KMS-11 (cell line): ENCODE measurements at regions not wholly inside any gene's neighbourhood (a gene's known extent, or its start where the extent isn't known, plus 50 kb on each side); places are given as distances from the start of the nearest gene placed in this dataset.
"Not testable (repeated sequence)": the region's sequence is repeated elsewhere in the genome, so short reads cannot be mapped to it uniquely, and the experiment has no call there.

Experiments used
- H2AFZ ChIP-seq: fragments of 200-600 bp; sonication (generic); 2 replicates; pipeline ENCODE4 v1.6.1; 2016; ENCODE audit warnings: antibody characterized with exemption, mixed run types, low read depth
- H3K27ac ChIP-seq: fragments of 200-600 bp; sonication (generic); 2 replicates; pipeline ENCODE4 v1.6.1; 2016; ENCODE audit warnings: mild to moderate bottlenecking, mixed run types
- H3K27me3 ChIP-seq: fragments of 200-600 bp; sonication (generic); 2 replicates; pipeline ENCODE4 v1.6.1; 2017; ENCODE audit warnings: mild to moderate bottlenecking, low read depth, mixed run types, moderate library complexity; ENCODE audit not compliant: insufficient read depth
- H3K36me3 ChIP-seq: fragments of 200-600 bp; sonication (generic); 2 replicates; pipeline ENCODE4 v1.6.1; 2017; ENCODE audit warnings: mild to moderate bottlenecking, mixed run types; ENCODE audit not compliant: insufficient read depth
- H3K4me1 ChIP-seq: fragments of 200-600 bp; sonication (generic); 2 replicates; pipeline ENCODE4 v1.6.1; 2016; ENCODE audit warnings: mild to moderate bottlenecking, low read depth, mixed run types; ENCODE audit not compliant: poor library complexity, severe bottlenecking
- H3K4me2 ChIP-seq: fragments of 200-600 bp; sonication (generic); 2 replicates; pipeline ENCODE4 v1.7.0; 2016; ENCODE audit warnings: mild to moderate bottlenecking, mixed run types
- H3K4me3 ChIP-seq: fragments of 200-600 bp; sonication (generic); IDR thresholded peaks from 2 replicates; pipeline ENCODE4 v1.6.1; 2017; ENCODE audit warnings: low read depth, low read length, mixed read lengths; ENCODE audit not compliant: insufficient read depth
- H3K79me2 ChIP-seq: fragments of 200-600 bp; sonication (generic); 2 replicates; pipeline ENCODE4 v1.6.1; 2016; ENCODE audit warnings: low read depth, mixed run types; ENCODE audit not compliant: insufficient read depth
- H3K9ac ChIP-seq: fragments of 200-600 bp; sonication (generic); 2 replicates; pipeline ENCODE4 v1.6.1; 2016; ENCODE audit warnings: mild to moderate bottlenecking, mixed run types
- H4K20me1 ChIP-seq: fragments of 200-600 bp; sonication (generic); 2 replicates; pipeline ENCODE4 v1.6.1; 2016; ENCODE audit warnings: mild to moderate bottlenecking, mixed run types; ENCODE audit not compliant: insufficient read depth
- TF ChIP-seq, protein P1 (sequence below): fragments of 200-600 bp; sonication (generic); conservative IDR thresholded peaks from 2 replicates; pipeline ENCODE4 v1.6.1; 2017; ENCODE audit warnings: low read depth, mild to moderate bottlenecking, antibody characterized with exemption, low read length, moderate library complexity, mixed read lengths

GRCh38 chr10:9382533-9382866, 1328.0 kb downstream of the GATA3 start:
- H3K36me3 ChIP-seq, result no peaks in the 10 kb centered on the region
- H3K27ac ChIP-seq, result no peak overlapping the region
- H3K4me2 ChIP-seq, result no peak overlapping the region
- no peak overlapping the region for H3K9ac ChIP-seq
- TF ChIP-seq, protein P1, sequence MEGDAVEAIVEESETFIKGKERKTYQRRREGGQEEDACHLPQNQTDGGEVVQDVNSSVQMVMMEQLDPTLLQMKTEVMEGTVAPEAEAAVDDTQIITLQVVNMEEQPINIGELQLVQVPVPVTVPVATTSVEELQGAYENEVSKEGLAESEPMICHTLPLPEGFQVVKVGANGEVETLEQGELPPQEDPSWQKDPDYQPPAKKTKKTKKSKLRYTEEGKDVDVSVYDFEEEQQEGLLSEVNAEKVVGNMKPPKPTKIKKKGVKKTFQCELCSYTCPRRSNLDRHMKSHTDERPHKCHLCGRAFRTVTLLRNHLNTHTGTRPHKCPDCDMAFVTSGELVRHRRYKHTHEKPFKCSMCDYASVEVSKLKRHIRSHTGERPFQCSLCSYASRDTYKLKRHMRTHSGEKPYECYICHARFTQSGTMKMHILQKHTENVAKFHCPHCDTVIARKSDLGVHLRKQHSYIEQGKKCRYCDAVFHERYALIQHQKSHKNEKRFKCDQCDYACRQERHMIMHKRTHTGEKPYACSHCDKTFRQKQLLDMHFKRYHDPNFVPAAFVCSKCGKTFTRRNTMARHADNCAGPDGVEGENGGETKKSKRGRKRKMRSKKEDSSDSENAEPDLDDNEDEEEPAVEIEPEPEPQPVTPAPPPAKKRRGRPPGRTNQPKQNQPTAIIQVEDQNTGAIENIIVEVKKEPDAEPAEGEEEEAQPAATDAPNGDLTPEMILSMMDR, result no peak
- no peaks in the 10 kb centered on the region for H3K27me3 ChIP-seq
- no peaks in the 10 kb centered on the region for H3K79me2 ChIP-seq
- no peak overlapping the region for H3K4me3 ChIP-seq
- H2AFZ ChIP-seq, result no peak overlapping the region
- H3K4me1 ChIP-seq, result no peaks in the 10 kb centered on the region
- no peaks in the 10 kb centered on the region for H4K20me1 ChIP-seq

- TF ChIP-seq, protein P1, result no peak
- no peak overlapping the region for H3K4me2 ChIP-seq
These were observed 1336.0 kb downstream of the GATA3 start for GRCh38 chr10:9390516-9390915.

GRCh38 chr10:9399275-9399983, 1344.9 kb downstream of the GATA3 start:
- Histone ChIP-seq H3K4me2 (no peak overlapping the region), H3K4me1 (no peaks in the 10 kb centered on the region), H2AFZ (no peak overlapping the region), H3K4me3 (no peak overlapping the region), H3K27ac (no peak overlapping the region), H3K79me2 (no peaks in the 10 kb centered on the region), H4K20me1 (no peaks in the 10 kb centered on the region), H3K9ac (no peak overlapping the region), H3K36me3 (no peaks in the 10 kb centered on the region), H3K27me3 (no peaks in the 10 kb centered on the region)
- TF ChIP-seq, protein P1, result no peak

More at GRCh38 chr10:9390516-9390915, 1336.0 kb downstream of the GATA3 start:
- no peaks in the 10 kb centered on the region for H3K4me1 ChIP-seq
- H3K36me3 ChIP-seq, result no peaks in the 10 kb centered on the region
- no peak overlapping the region for H2AFZ ChIP-seq
- no peak overlapping the region for H3K9ac ChIP-seq
- no peaks in the 10 kb centered on the region for H4K20me1 ChIP-seq
- H3K27ac ChIP-seq, result no peak overlapping the region
- no peaks in the 10 kb centered on the region for H3K27me3 ChIP-seq
- H3K4me3 ChIP-seq, result no peak overlapping the region
- H3K79me2 ChIP-seq, result no peaks in the 10 kb centered on the region

GRCh38 chr10:9402067-9402466, 1347.6 kb downstream of the GATA3 start:
- not testable (repeated sequence) for H4K20me1 ChIP-seq, H3K4me2 ChIP-seq, H3K4me3 ChIP-seq, H3K9ac ChIP-seq, H3K4me1 ChIP-seq, H3K36me3 ChIP-seq, H3K27me3 ChIP-seq, H3K27ac ChIP-seq, H3K79me2 ChIP-seq, H2AFZ ChIP-seq

DNA sequence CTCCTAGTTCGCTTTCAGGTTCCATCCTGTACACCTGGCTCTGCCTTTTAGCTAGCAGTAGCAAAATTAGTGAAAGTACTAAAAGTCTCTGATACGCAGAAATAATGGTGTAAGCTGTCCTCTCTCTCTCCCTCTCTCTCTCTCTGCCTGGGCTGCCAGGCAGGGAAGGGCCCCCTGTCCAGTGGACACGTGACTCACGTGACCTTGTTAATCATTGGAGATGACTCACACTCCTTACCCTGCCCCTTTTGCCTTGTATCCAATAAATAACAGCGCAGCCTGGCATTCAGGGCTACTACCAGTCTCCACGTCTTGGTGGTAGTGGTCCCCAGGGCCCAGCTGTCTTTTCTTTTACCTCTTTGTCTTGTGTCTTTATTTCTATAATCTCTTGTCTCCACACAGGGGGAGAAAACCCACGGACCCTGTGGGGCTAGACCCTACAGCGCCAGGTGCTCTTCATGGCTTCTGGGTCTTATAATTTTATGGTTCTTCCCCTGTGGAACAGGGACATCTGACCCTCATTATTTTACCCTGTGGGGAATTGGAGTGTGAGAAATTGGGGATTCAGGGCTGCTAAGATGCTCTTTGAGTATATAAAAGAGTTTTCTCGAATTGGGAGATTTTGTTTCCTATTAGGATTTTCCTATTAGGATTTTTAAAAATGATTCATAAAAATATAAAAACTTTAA, 1348.2 kb downstream of the GATA3 start:
- not testable (repeated sequence) for H2AFZ ChIP-seq, H3K36me3 ChIP-seq, H3K4me2 ChIP-seq, H3K9ac ChIP-seq, H3K4me3 ChIP-seq, H3K27ac ChIP-seq, H3K4me1 ChIP-seq, H3K79me2 ChIP-seq, H4K20me1 ChIP-seq, H3K27me3 ChIP-seq

DNA sequence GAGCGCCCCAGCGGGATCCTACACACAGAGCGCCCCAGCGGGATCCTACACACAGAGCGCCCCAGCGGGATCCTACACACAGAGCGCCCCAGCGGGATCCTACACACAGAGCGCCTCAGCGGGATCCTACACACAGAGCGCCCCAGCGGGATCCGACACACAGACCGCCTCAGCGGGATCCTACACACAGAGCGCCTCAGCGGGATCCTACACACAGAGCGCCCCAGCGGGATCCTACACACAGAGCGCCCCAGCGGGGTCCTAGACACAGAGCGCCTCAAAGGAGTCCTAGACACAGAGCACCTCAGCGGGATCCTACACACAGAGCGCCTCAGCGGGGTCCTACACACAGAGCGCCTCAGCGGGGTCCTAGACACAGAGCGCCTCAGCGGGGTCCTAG, 1352.7 kb downstream of the GATA3 start:
- not testable (repeated sequence) for H3K79me2 ChIP-seq, H3K27ac ChIP-seq, H3K4me1 ChIP-seq, H2AFZ ChIP-seq, H3K36me3 ChIP-seq, H4K20me1 ChIP-seq, H3K9ac ChIP-seq, H3K4me2 ChIP-seq, H3K4me3 ChIP-seq, H3K27me3 ChIP-seq
